HEK293T (cell line): ENCODE measurements at regions not wholly inside any gene's neighbourhood (a gene's known extent, or its start where the extent isn't known, plus 50 kb on each side); places are given as distances from the start of the nearest gene placed in this dataset.

Source experiments
- ARNT ChIP-seq: fragments of 450-650 bp; IDR thresholded peaks from 2 replicates; pipeline ENCODE4 v1.6.1; 2017; ENCODE audit warnings: mild to moderate bottlenecking
- ELF4 ChIP-seq: fragments of 450-650 bp; IDR thresholded peaks from 2 replicates; pipeline ENCODE4 v1.6.1; 2017; ENCODE audit warnings: antibody characterized with exemption
- FOXA1 ChIP-seq: fragments of 450-650 bp; IDR thresholded peaks from 2 replicates; pipeline ENCODE4 v1.6.1; 2016; ENCODE audit warnings: mild to moderate bottlenecking
- FOXM1 ChIP-seq: fragments of 450-650 bp; IDR thresholded peaks from 2 replicates; pipeline ENCODE4 v1.6.1; 2017; ENCODE audit warnings: mild to moderate bottlenecking, borderline replicate concordance
- SP1 ChIP-seq: fragments of 450-650 bp; IDR thresholded peaks from 2 replicates; pipeline ENCODE4 v1.6.1; 2017
- SUZ12 ChIP-seq: fragments of 450-650 bp; IDR thresholded peaks from 2 replicates; pipeline ENCODE4 v1.6.1; 2016; ENCODE audit warnings: mild to moderate bottlenecking
- TARDBP ChIP-seq: fragments of 450-650 bp; IDR thresholded peaks from 2 replicates; pipeline ENCODE4 v1.6.1; 2016

- no peak for TF ChIP-seq FOXA1
- no peak for TF ChIP-seq SP1
- no peak for TF ChIP-seq ELF4
- TF ChIP-seq FOXM1: no peak
- TF ChIP-seq TARDBP: no peak
- no peak for TF ChIP-seq SUZ12
- no peak for TF ChIP-seq ARNT
Observed at GRCh38 chr10:10020945-10021344, 996.7 kb upstream of the CELF2 start.
